GM13976 (cell line): ENCODE measurements at regions not wholly inside any gene's neighbourhood (a gene's known extent, or its start where the extent isn't known, plus 50 kb on each side); places are given as distances from the start of the nearest gene placed in this dataset.
"Not testable (repeated sequence)": the region's sequence is repeated elsewhere in the genome, so short reads cannot be mapped to it uniquely, and the experiment has no call there.

Experiments
- DNase-seq: peaks from one replicate; pipeline ENCODE4 v3.0.0; 2012; ENCODE audit warnings: low spot score
- CTCF ChIP-seq: IDR thresholded peaks from 2 replicates; pipeline ENCODE4 v1.5.1; 2012; ENCODE audit warnings: borderline replicate concordance, mild to moderate bottlenecking; ENCODE audit not compliant: insufficient read depth; ENCODE audit errors: extremely low read depth, missing control alignments, control extremely low read depth
- in situ Hi-C: fragments of 300-500 bp; cut with MboI; formaldehyde crosslinking; loops from one replicate; pipeline ENCODE4 v1.12.0; 2022; ENCODE audit warnings: low sequenced_read_pairs, mixed read lengths, inconsistent platforms; ENCODE audit not compliant: unreplicated experiment

- DNase-seq, in situ Hi-C loops: not testable (repeated sequence)
Observed at GRCh38 chr12:116327992-116328391, 50.5 kb upstream of the MED13L start.

- in situ Hi-C loops = no loop called here
- DNase-seq = no peak
Observed at GRCh38 chr12:116331876-116332275, 54.4 kb upstream of the MED13L start.

GRCh38 chr12:116332705-116333380 is 55.4 kb upstream of the MED13L start:
- no peak for DNase-seq
- in situ Hi-C loops = no loop called here
- no peak for TF ChIP-seq CTCF

More at GRCh38 chr12:116331876-116332275, 54.4 kb upstream of the MED13L start:
- TF ChIP-seq CTCF = no peak

- TF ChIP-seq CTCF = no peak
- in situ Hi-C loops = no loop called here
- DNase-seq = no peak
Observed at GRCh38 chr12:116333402-116333801, 55.9 kb upstream of the MED13L start.

GRCh38 chr12:116336542-116337065 is 59.1 kb upstream of the MED13L start:
- peak; percentile 83 for DNase-seq
- TF ChIP-seq CTCF = no peak
- in situ Hi-C loops = no loop called here

GRCh38 chr12:116337312-116337711 is 59.8 kb upstream of the MED13L start:
- TF ChIP-seq CTCF = no peak
- in situ Hi-C loops = no loop called here
- DNase-seq = no peak

GRCh38 chr12:116338064-116338846 is 60.8 kb upstream of the MED13L start:
- in situ Hi-C loops = no loop called here
- no peak for TF ChIP-seq CTCF
- no peak for DNase-seq
